DMS79 treated with DMSO at 0.1 percent for 48 hours (cell line): ENCODE measurements at regions not wholly inside any gene's neighbourhood (a gene's known extent, or its start where the extent isn't known, plus 50 kb on each side); places are given as distances from the start of the nearest gene placed in this dataset.

Experiments
- DNase-seq: peaks from one replicate; lab custom pipeline; 2025; lab: John Stamatoyannopoulos, UW

- DNase-seq = no peak
These were observed 135.5 kb upstream of the MYOCD start for GRCh38 chr17:12530161-12530560.

- DNase-seq = no peak
These were observed 129.7 kb upstream of the MYOCD start for GRCh38 chr17:12536021-12536420.

- DNase-seq = no peak
These were observed 129.2 kb upstream of the MYOCD start for GRCh38 chr17:12536472-12536871.

GRCh38 chr17:12537436-12537835 lies 128.3 kb upstream of the MYOCD start:
- DNase-seq = no peak

GRCh38 chr17:12538003-12538402 lies 127.7 kb upstream of the MYOCD start:
- no peak for DNase-seq

- DNase-seq = no peak
These were observed 119.7 kb upstream of the MYOCD start for GRCh38 chr17:12545877-12546513.

- DNase-seq = no peak
These were observed 118.7 kb upstream of the MYOCD start for GRCh38 chr17:12546983-12547382.

GRCh38 chr17:12547831-12548230 lies 117.9 kb upstream of the MYOCD start:
- no peak for DNase-seq

- no peak for DNase-seq
These were observed 117.1 kb upstream of the MYOCD start for GRCh38 chr17:12548558-12548957.

GRCh38 chr17:12549499-12550041 lies 116.1 kb upstream of the MYOCD start:
- no peak for DNase-seq

- DNase-seq = no peak
These were observed 112.1 kb upstream of the MYOCD start for GRCh38 chr17:12553625-12554024.

GRCh38 chr17:12554251-12554650 lies 111.4 kb upstream of the MYOCD start:
- DNase-seq = no peak

- no peak for DNase-seq
These were observed 99.4 kb upstream of the MYOCD start for GRCh38 chr17:12566291-12566690.

- DNase-seq = no peak
These were observed 98.3 kb upstream of the MYOCD start for GRCh38 chr17:12567077-12568053.

GRCh38 chr17:12568358-12569251 lies 97.1 kb upstream of the MYOCD start:
- no peak for DNase-seq

GRCh38 chr17:12571606-12572005 lies 94.1 kb upstream of the MYOCD start:
- no peak for DNase-seq

- DNase-seq = no peak
These were observed 91.2 kb upstream of the MYOCD start for GRCh38 chr17:12574525-12574924.

- DNase-seq = no peak
These were observed 90.0 kb upstream of the MYOCD start for GRCh38 chr17:12575641-12576040.

- no peak for DNase-seq
These were observed 86.4 kb upstream of the MYOCD start for GRCh38 chr17:12579288-12579687.

- no peak for DNase-seq
These were observed 85.0 kb upstream of the MYOCD start for GRCh38 chr17:12580640-12581039.

- DNase-seq = no peak
These were observed 81.0 kb upstream of the MYOCD start for GRCh38 chr17:12584727-12585126.

- DNase-seq = no peak
These were observed 77.2 kb upstream of the MYOCD start for GRCh38 chr17:12588531-12588930.
